ENCODE measurements at regions not wholly inside any gene's neighbourhood (a gene's known extent, or its start where the extent isn't known, plus 50 kb on each side); places are given as distances from the start of the nearest gene placed in this dataset.

- peak; percentile 91 for DNase-seq (ENCODE audit: low spot score)
These were observed 103.0 kb downstream of the EDN3 start for GRCh38 chr20:59403261-59403961.

DNA sequence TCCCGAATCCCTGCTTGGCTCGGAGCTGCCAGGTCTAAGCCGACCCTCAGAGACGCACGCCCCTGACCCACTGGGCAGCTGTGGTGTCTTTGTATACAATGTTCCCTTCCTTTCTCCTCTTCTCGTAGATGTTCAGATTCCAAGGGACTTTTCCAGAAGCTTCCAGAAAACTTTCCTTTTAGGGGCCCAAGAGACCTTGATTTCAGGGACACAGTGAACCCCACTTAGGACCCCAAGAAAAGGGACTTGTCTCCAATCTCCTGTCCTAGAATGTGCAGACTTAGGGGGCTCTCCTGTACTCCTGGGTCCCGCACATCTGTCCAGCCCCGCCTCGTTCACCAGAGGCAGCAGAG lies 103.5 kb downstream of the EDN3 start:
- peak; percentile 16 for DNase-seq (ENCODE audit: low spot score)

- peak; percentile 69 for DNase-seq (ENCODE audit: low spot score)
These were observed 104.3 kb downstream of the EDN3 start for GRCh38 chr20:59404749-59405148.

DNA sequence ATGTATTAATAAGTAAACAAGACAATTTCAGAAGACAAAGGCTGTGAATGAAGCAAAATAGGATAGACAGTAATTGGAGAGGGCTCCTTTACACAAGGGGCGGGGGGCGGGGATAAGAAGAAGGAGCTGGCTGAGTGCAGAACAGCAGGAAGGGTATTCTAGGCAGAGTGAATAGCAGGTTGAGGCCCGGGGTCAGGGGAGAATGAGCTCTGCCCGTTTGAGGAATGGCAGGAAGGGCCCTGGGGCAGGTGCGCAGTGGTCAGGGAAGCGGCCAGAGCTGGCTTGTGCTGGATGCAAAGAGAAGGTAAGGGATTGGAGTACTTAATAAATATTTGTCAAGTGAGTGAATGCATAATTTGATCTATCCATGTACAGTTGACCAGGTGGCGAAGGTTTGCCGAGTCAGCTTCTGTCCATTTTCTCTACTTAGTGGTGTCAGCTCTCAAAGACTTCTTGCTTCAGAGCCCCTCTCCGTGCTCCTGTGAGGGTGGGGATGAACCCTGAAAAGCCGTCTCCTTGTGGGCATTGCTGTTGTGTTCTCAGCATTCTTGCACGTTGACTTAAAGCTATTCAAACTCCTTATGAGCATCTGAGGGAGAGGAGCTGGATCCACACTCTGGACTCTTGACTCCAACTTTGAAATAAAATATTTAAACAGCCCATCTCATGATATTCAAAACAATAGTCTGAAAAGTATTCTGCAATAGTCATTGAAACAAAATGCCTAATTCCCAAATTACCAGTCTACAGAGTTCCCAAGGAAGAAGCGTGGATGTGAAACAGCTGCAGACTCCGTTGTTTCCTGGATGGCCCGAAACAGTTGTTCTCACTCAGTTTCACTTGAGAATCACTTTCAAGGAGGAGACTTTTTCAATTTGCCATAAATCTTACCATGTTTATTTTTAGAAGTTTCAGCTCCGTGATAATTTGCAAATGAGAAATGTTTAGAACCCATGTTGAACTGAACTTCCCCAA lies 105.1 kb downstream of the EDN3 start:
- peak; percentile 57 for DNase-seq (ENCODE audit: low spot score)

- DNase-seq (ENCODE audit: low spot score) = no peak
These were observed 106.0 kb downstream of the EDN3 start for GRCh38 chr20:59406446-59406845.

- no peak for DNase-seq (ENCODE audit: low spot score)
These were observed 110.8 kb downstream of the EDN3 start for GRCh38 chr20:59411170-59411569.

- DNase-seq (ENCODE audit: low spot score) = no peak
These were observed 111.2 kb downstream of the EDN3 start for GRCh38 chr20:59411589-59411988.

GRCh38 chr20:59412181-59412580 lies 111.8 kb downstream of the EDN3 start:
- DNase-seq (ENCODE audit: low spot score) = no peak

GRCh38 chr20:59412875-59413284 lies 112.5 kb downstream of the EDN3 start:
- no peak for DNase-seq (ENCODE audit: low spot score)

- no peak for DNase-seq (ENCODE audit: low spot score)
These were observed 113.0 kb downstream of the EDN3 start for GRCh38 chr20:59413326-59413865.

DNA sequence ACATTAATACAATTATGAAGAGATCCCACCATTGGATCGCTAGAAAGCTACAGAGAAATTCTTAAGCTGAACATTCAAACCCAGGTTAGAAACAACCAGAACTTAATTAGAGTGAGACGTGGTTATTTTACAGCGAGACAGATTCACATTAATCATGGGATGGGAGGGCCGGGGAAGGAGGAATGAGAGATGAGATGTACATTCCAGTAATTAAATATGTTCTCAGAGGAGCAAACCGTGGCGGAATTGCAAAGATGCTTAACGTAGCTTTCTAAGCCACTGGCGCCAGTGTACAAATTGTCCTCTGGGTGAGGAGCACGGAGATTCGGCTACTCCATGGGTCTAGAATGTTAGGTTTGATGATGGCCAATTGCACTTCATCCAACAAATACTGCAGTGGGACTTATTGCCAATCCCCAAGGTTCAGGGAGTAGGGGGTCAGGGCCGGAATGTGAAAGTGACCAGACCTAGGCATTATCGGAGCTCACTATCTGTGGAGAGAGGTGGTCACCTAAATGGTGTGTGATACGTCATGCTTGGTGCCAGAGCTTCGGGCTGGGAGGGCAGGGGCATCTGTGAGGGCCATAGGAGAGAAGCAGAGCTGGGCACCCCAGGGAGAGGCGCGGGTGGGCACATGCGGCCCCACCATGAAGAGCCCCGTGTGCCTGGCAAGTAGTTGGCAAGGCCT lies 114.7 kb downstream of the EDN3 start:
- DNase-seq (ENCODE audit: low spot score) = no peak

DNA sequence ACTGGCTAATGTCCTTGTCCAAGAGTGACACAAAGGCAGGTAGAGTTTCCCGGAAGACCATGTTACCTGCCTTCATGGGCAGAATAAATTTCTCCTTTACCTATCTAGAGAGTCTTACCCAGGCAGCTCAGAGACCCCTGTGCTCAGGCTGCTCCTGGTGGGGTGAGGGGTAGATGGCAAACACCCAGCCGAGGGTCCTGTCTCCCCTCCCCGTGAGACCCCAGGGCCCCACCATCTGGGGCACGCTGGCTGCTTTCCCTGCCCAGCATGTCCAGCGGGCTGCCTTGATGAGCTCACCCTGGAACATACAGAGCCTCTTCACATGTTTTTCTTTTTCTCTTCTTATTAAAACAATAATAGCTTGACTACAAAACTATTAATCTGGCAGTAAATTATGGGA lies 116.5 kb downstream of the EDN3 start:
- DNase-seq (ENCODE audit: low spot score) = no peak

DNA sequence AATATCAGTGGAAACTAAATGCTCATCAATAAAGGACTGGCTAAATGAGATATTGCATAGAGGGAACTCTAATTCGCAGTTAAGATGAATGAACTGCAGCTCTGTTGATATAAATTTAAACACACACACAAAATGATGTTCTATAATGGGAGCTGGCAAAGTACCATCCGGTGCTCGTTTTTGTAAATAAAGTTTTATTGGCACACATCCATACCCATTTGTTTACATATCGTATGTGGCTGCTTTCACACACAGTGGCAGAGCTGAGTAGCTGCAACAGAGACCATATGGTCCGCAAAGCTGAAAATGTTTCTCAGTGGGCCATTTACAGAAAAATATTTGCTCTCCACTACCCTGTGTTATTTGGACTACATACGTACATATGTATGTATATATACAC lies 120.7 kb downstream of the EDN3 start:
- DNase-seq (ENCODE audit: low spot score) = no peak

GRCh38 chr20:59421920-59422637 lies 121.7 kb downstream of the EDN3 start:
- DNase-seq (ENCODE audit: low spot score) = peak; percentile 45

- peak; percentile 60 for DNase-seq (ENCODE audit: low spot score)
These were observed 122.6 kb downstream of the EDN3 start for GRCh38 chr20:59422872-59423544.

GRCh38 chr20:59424976-59425375 lies 124.6 kb downstream of the EDN3 start:
- peak; percentile 26 for DNase-seq (ENCODE audit: low spot score)

- DNase-seq (ENCODE audit: low spot score) = peak; percentile 47
These were observed 125.2 kb downstream of the EDN3 start for GRCh38 chr20:59425572-59425971.

GRCh38 chr20:59428006-59428405 lies 127.6 kb downstream of the EDN3 start:
- DNase-seq (ENCODE audit: low spot score) = no peak

- no peak for DNase-seq (ENCODE audit: low spot score)
These were observed 128.2 kb downstream of the EDN3 start for GRCh38 chr20:59428441-59429205.

DNA sequence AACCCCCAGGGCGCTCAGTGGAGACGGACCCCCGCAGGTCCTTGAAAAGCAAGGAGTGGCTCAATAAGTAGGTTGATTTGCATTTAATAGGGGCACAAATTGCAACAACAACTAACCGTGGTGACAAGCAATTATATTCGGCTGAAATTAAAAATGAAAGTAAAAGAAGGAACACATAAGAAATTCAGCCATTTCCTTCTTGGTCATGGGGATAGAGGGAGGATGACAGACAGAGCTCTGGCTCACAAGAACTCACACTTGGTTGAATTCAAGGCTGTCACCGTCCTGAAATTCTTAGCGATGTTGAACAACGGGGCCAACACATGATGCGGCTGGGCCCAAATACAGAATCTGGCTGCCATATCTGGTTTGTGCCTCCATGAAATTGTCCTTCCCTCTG lies 129.0 kb downstream of the EDN3 start:
- DNase-seq (ENCODE audit: low spot score) = no peak
